ENCODE measurements at regions not wholly inside any gene's neighbourhood (a gene's known extent, or its start where the extent isn't known, plus 50 kb on each side); places are given as distances from the start of the nearest gene placed in this dataset.

GRCh38 chr6:141437011-141437410, 695.7 kb upstream of the GJE1 start:
- Mint-ChIP-seq H3K27me3 (no peaks in the 10 kb centered on the region), H3K9me3 (no peaks in the 10 kb centered on the region), H3K4me3 (no peak overlapping the region), H3K27ac (no peak overlapping the region), H3K36me3 (no peaks in the 10 kb centered on the region), H3K4me1 (no peaks in the 10 kb centered on the region)
- DNase-seq = no peak
- no peak for ATAC-seq (replicated peaks)

GRCh38 chr6:141426400-141426980, 706.2 kb upstream of the GJE1 start:
- Mint-ChIP-seq H3K4me3 (no peak overlapping the region), H3K36me3 (peaks cover 12 to 16% of the 10 kb centered on the region in 2 donors), H3K27ac (no peak overlapping the region), H3K27me3 (peaks cover 0 to 3% of the 10 kb centered on the region in 2 donors), H3K4me1 (no peaks in the 10 kb centered on the region), H3K9me3 (peaks cover 19 to 27% of the 10 kb centered on the region in 2 donors)
- ATAC-seq (replicated peaks) (no peak), DNase-seq (no peak)

GRCh38 chr6:141421378-141421777, 711.3 kb upstream of the GJE1 start:
- DNase-seq = no peak
- no peak for ATAC-seq (replicated peaks)

GRCh38 chr6:141418076-141418475, 714.6 kb upstream of the GJE1 start:
- Mint-ChIP-seq H3K4me1 (no peaks in the 10 kb centered on the region), H3K27me3 (no peaks in the 10 kb centered on the region), H3K27ac (no peak overlapping the region), H3K4me3 (no peak overlapping the region), H3K36me3 (no peaks in the 10 kb centered on the region), H3K9me3 (no peaks in the 10 kb centered on the region)
- DNase-seq = no peak
- ATAC-seq (replicated peaks) = no peak

More at GRCh38 chr6:141421378-141421777, 711.3 kb upstream of the GJE1 start:
- peaks cover 8 to 14% of the 10 kb centered on the region in 2 donors for H3K9me3 Mint-ChIP-seq
- H3K4me1 Mint-ChIP-seq = no peaks in the 10 kb centered on the region
- H3K27me3 Mint-ChIP-seq = peaks cover 0 to under 1% of the 10 kb centered on the region in 2 donors
- H3K36me3 Mint-ChIP-seq = peaks cover 5 to 8% of the 10 kb centered on the region in 2 donors
- no peak overlapping the region for H3K27ac Mint-ChIP-seq
- H3K4me3 Mint-ChIP-seq = no peak overlapping the region

GRCh38 chr6:141415896-141416295, 716.8 kb upstream of the GJE1 start:
- DNase-seq (no peak), ATAC-seq (replicated peaks) (no peak)
- Mint-ChIP-seq H3K4me3 (no peak overlapping the region), H3K36me3 (no peaks in the 10 kb centered on the region), H3K27me3 (no peaks in the 10 kb centered on the region), H3K4me1 (no peaks in the 10 kb centered on the region), H3K27ac (no peak overlapping the region), H3K9me3 (peaks cover 0 to 3% of the 10 kb centered on the region in 2 donors)

- Mint-ChIP-seq H3K36me3 (peaks cover 4% of the 10 kb centered on the region in 2 donors), H3K4me1 (no peaks in the 10 kb centered on the region), H3K27me3 (no peaks in the 10 kb centered on the region), H3K9me3 (peaks cover 6 to 16% of the 10 kb centered on the region in 2 donors), H3K4me3 (no peak overlapping the region), H3K27ac (no peak overlapping the region)
- no peak for ATAC-seq (replicated peaks)
- DNase-seq = no peak
These were observed 719.5 kb upstream of the GJE1 start for GRCh38 chr6:141413196-141413595.

GRCh38 chr6:141406761-141407160, 726.0 kb upstream of the GJE1 start:
- H3K9me3 Mint-ChIP-seq = peaks cover 12 to 24% of the 10 kb centered on the region in 2 donors
- H3K27me3 Mint-ChIP-seq = no peaks in the 10 kb centered on the region
- peaks cover 7% of the 10 kb centered on the region in 2 donors for H3K36me3 Mint-ChIP-seq
- DNase-seq = no peak
- peaks cover 0 to 6% of the 10 kb centered on the region in 2 donors for H3K4me1 Mint-ChIP-seq
- no peak overlapping the region for H3K27ac Mint-ChIP-seq
- no peak overlapping the region for H3K4me3 Mint-ChIP-seq
- no peak for ATAC-seq (replicated peaks)

- peaks cover 8 to 13% of the 10 kb centered on the region in 2 donors for H3K9me3 Mint-ChIP-seq
- ATAC-seq (replicated peaks) (no peak), DNase-seq (no peak)
- H3K4me1 Mint-ChIP-seq = peaks cover 0 to 6% of the 10 kb centered on the region in 2 donors
- no peak overlapping the region for H3K4me3 Mint-ChIP-seq
- peaks cover 4% of the 10 kb centered on the region in 2 donors for H3K36me3 Mint-ChIP-seq
- no peak overlapping the region for H3K27ac Mint-ChIP-seq
- H3K27me3 Mint-ChIP-seq = no peaks in the 10 kb centered on the region
These were observed 728.9 kb upstream of the GJE1 start for GRCh38 chr6:141403827-141404226.

- no peak for DNase-seq
These were observed 729.6 kb upstream of the GJE1 start for GRCh38 chr6:141403103-141403502.

GRCh38 chr6:141402489-141402888, 730.2 kb upstream of the GJE1 start:
- H3K4me3 Mint-ChIP-seq = no peak overlapping the region
- no peaks in the 10 kb centered on the region for H3K27me3 Mint-ChIP-seq
- H3K36me3 Mint-ChIP-seq = peaks cover 3% of the 10 kb centered on the region in 2 donors
- H3K27ac Mint-ChIP-seq = no peak overlapping the region
- peaks cover 0 to 6% of the 10 kb centered on the region in 2 donors for H3K4me1 Mint-ChIP-seq
- no peak for DNase-seq
- ATAC-seq (replicated peaks) = no peak
- H3K9me3 Mint-ChIP-seq = peaks cover 4 to 7% of the 10 kb centered on the region in 2 donors

More at GRCh38 chr6:141403103-141403502, 729.6 kb upstream of the GJE1 start:
- no peak for ATAC-seq (replicated peaks)
- Mint-ChIP-seq H3K9me3 (peaks cover 6 to 7% of the 10 kb centered on the region in 2 donors), H3K4me3 (no peak overlapping the region), H3K36me3 (peaks cover 3% of the 10 kb centered on the region in 2 donors), H3K27me3 (no peaks in the 10 kb centered on the region), H3K4me1 (peaks cover 0 to 6% of the 10 kb centered on the region in 2 donors), H3K27ac (no peak overlapping the region)

GRCh38 chr6:141401851-141402250, 730.9 kb upstream of the GJE1 start:
- ATAC-seq (replicated peaks) (no peak), DNase-seq (no peak)
- Mint-ChIP-seq H3K27me3 (no peaks in the 10 kb centered on the region), H3K4me3 (no peak overlapping the region), H3K9me3 (peaks cover under 1 to 3% of the 10 kb centered on the region in 2 donors), H3K27ac (no peak overlapping the region), H3K36me3 (peaks cover under 1 to 2% of the 10 kb centered on the region in 2 donors), H3K4me1 (peaks cover 0 to 6% of the 10 kb centered on the region in 2 donors)

- peaks cover 0 to 6% of the 10 kb centered on the region in 2 donors for H3K4me1 Mint-ChIP-seq
- H3K27me3 Mint-ChIP-seq = no peaks in the 10 kb centered on the region
- no peaks in the 10 kb centered on the region for H3K9me3 Mint-ChIP-seq
- no peak for ATAC-seq (replicated peaks)
- H3K4me3 Mint-ChIP-seq = no peak overlapping the region
- H3K36me3 Mint-ChIP-seq = no peaks in the 10 kb centered on the region
- DNase-seq = no peak
- no peak overlapping the region for H3K27ac Mint-ChIP-seq
These were observed 731.6 kb upstream of the GJE1 start for GRCh38 chr6:141401168-141401567.

GRCh38 chr6:141398949-141399348, 733.8 kb upstream of the GJE1 start:
- no peaks in the 10 kb centered on the region for H3K27me3 Mint-ChIP-seq
- peaks cover 0 to 6% of the 10 kb centered on the region in 2 donors for H3K4me1 Mint-ChIP-seq
- no peaks in the 10 kb centered on the region for H3K9me3 Mint-ChIP-seq
- ATAC-seq (replicated peaks) (no peak), DNase-seq (no peak)
- H3K27ac Mint-ChIP-seq = no peak overlapping the region
- H3K36me3 Mint-ChIP-seq = no peaks in the 10 kb centered on the region
- no peak overlapping the region for H3K4me3 Mint-ChIP-seq

- H3K27me3 Mint-ChIP-seq = no peaks in the 10 kb centered on the region
- H3K27ac Mint-ChIP-seq = no peak overlapping the region
- DNase-seq (no peak), ATAC-seq (replicated peaks) (no peak)
- no peak overlapping the region for H3K4me3 Mint-ChIP-seq
- peaks cover 0 to 2% of the 10 kb centered on the region in 2 donors for H3K4me1 Mint-ChIP-seq
- H3K9me3 Mint-ChIP-seq = no peaks in the 10 kb centered on the region
- H3K36me3 Mint-ChIP-seq = no peaks in the 10 kb centered on the region
These were observed 737.2 kb upstream of the GJE1 start for GRCh38 chr6:141395443-141396008.

GRCh38 chr6:141394565-141395051, 738.1 kb upstream of the GJE1 start:
- DNase-seq (no peak), ATAC-seq (replicated peaks) (no peak)
- Mint-ChIP-seq H3K27me3 (no peaks in the 10 kb centered on the region), H3K27ac (no peak overlapping the region), H3K36me3 (no peaks in the 10 kb centered on the region), H3K4me3 (no peak overlapping the region), H3K4me1 (peaks cover 0 to 2% of the 10 kb centered on the region in 2 donors), H3K9me3 (no peaks in the 10 kb centered on the region)

Measured in stimulated activated naive B cell treated with anti-CD40 and anti-IgM and Interleukin-4, amounts not matched to agents 10 μg/mL and 1 μg/mL and 100 μg/mL, for 72 hours (primary cell).